ENCODE measurements at regions not wholly inside any gene's neighbourhood (a gene's known extent, or its start where the extent isn't known, plus 50 kb on each side); places are given as distances from the start of the nearest gene placed in this dataset.
A peak's percentile ranks its signal among the peaks of the same experiment; 100 is the strongest.

DNA sequence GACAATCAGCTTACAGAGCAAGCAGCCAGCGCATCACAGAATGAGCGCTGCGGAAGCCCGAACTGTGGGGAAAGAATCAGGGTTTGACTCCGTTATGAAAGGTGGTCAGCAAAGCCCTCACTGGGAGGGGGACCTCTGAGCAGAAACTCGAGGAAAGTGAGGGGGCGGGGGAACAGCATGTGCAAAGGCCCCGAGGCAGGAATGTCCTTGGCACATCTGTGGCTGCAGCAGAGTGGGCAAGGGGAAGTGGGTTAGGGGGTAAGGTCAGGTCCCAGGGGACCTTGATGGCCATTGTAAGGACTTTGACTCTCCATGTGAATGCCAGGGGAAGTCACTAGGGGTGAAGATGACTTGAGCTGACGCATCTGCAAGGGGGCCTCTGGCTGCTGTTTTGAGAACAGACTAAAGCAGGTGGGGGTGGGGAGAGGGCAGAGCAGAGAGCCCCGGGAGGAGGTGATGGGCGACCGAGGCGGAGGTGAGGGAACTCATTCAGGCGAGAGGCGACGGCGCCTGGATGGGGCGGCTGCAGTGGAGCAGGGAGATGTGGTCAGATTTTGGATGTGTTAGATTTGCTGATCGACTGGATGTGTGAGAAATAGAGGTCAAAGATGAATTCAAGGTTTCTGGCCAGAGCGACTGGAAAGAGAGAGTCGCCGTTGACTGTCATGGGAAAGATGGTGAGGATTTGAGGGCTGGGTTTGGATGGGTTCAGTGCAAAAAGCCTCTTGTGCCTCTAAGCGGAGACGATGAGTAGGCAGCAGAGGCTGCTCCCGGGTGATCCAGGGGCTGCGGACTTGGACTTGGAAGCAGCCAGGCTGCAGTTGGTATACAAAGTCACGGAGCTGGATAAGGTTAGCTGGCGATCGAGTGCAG is 108.0 kb upstream of the ZBTB40 start:
- no peaks in the 10 kb centered on the region for H3K9me3 ChIP-seq
- H3K4me1 ChIP-seq, result no peaks in the 10 kb centered on the region
- DNase-seq (ENCODE audit: low spot score in 2 of 2), result no peak
- H3K4me3 ChIP-seq, result no peak overlapping the region
- no peaks in the 10 kb centered on the region for H3K36me3 ChIP-seq (replicated peaks)
- in situ Hi-C loops (cut with MboI; ENCODE audit: low sequenced_read_pairs), result no loop called here
- no peaks in the 10 kb centered on the region; the same call in 1 of the 2 replicates for H3K27me3 ChIP-seq (ENCODE audit: low read depth)

DNA sequence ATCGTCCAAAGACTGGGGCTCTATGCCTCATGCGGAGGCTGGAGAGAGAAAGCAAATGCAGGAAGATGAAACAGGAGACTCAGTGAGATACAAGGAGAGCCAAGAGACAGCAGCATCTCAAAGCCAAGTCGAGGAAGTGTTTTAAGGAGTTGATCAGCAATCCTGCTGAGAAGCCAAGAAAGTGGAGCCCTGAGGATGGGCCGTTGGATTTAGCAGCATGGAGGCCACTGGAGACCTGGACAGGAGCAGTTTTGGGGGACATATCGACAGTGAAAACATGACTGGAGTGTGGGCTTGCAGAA is 107.4 kb upstream of the ZBTB40 start:
- no peaks in the 10 kb centered on the region for H3K9me3 ChIP-seq
- no peaks in the 10 kb centered on the region; the same call in 1 of the 2 replicates for H3K27me3 ChIP-seq (ENCODE audit: low read depth)
- no peaks in the 10 kb centered on the region for H3K4me1 ChIP-seq
- H3K4me3 ChIP-seq, result no peak overlapping the region
- no peak for DNase-seq (ENCODE audit: low spot score in 2 of 2)
- in situ Hi-C loops (cut with MboI; ENCODE audit: low sequenced_read_pairs), result no loop called here
- H3K36me3 ChIP-seq (replicated peaks), result no peaks in the 10 kb centered on the region

DNA sequence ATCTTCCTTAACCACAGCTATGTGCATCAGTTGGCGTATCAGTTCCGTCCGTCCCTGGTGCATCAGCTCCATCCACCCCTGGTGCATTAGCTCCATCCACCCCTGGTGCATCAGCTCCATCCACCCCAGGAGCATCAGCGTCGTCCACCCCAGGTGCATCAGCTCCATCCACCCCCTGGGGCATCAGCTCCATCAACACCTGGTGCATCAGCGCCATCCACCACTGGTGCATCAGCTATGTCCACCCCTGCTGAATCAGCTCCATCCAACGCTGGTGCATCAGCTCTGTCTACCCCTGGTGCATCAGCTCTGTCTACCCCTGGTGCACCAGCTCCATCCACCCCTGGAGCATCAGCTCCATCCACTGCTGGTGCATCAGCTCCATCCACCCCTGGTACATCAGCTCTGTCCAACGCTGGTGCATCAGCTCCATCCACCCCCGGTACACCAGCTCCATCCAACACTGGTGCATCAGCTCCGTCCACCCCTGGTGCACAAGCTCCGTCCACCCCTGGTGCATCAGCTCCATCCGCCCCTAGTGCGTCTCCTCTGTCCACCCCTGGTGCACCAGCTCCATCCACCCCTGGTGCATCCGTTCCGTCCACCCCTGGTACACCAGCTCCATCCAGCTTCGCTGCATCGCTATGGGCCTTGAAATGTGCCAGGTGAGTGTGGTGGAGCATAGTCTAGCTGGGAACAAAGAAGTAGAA is 106.6 kb upstream of the ZBTB40 start:
- Histone ChIP-seq H3K4me1 (peaks cover under 1% of the 10 kb centered on the region; the same call in 1 of the 2 replicates), H3K27me3 (ENCODE audit: low read depth) (no peaks in the 10 kb centered on the region; the same call in 1 of the 2 replicates), H3K9me3 (no peaks in the 10 kb centered on the region), H3K4me3 (no peak overlapping the region), H3K36me3 (replicated peaks) (no peaks in the 10 kb centered on the region)
- no peak for DNase-seq (ENCODE audit: low spot score in 2 of 2)
- in situ Hi-C loops (cut with MboI; ENCODE audit: low sequenced_read_pairs), result no loop called here

DNA sequence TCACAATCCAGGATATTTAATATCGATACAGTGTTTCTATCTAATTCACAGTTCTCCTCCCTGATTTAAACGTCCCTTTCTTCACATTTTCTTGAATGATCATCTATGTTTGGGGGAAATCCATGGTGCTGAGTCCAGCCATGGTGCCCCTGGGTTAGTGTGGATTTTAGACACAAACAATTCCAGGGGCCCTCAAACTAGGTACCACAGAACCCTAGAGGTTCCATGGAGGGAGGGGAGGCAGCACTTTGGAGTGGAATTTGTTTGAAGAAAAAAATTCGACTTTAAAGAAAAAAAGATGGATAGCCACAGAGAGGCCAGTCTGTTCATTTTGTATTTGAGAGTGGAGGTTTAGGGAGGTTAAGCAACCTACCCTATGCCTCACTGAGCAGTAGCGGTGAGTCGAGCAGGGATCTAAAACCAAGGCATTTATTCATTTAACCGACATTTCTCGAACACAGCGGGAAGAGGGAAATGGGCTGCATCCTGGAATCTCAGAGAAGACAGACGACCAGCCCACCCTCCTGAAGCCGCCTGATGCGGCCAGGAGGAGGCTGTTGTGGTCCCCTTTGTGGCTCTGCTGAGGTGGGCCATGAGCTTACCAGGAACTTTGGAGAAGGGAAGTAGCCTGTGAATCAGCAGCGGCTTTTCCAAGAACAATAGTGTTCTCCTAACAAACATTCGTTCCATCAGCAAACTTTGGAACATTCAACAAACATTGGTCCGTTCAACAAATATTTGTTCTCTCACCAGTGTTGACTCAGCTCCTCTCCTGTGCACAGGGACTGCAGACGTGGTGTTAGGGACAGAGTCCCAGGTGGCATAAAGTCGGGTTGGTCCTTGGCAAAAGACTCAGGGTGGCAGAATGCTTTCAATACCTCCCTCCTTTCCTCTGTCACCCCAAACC is 103.5 kb upstream of the ZBTB40 start:
- Histone ChIP-seq H3K36me3 (replicated peaks) (no peaks in the 10 kb centered on the region), H3K27me3 (ENCODE audit: low read depth) (no peaks in the 10 kb centered on the region; the same call in 1 of the 2 replicates), H3K4me1 (peaks cover 14% of the 10 kb centered on the region), H3K4me3 (no peak overlapping the region), H3K9me3 (no peaks in the 10 kb centered on the region)
- in situ Hi-C loops (cut with MboI; ENCODE audit: low sequenced_read_pairs), result no loop called here
- no peak for DNase-seq (ENCODE audit: low spot score in 2 of 2)

DNA sequence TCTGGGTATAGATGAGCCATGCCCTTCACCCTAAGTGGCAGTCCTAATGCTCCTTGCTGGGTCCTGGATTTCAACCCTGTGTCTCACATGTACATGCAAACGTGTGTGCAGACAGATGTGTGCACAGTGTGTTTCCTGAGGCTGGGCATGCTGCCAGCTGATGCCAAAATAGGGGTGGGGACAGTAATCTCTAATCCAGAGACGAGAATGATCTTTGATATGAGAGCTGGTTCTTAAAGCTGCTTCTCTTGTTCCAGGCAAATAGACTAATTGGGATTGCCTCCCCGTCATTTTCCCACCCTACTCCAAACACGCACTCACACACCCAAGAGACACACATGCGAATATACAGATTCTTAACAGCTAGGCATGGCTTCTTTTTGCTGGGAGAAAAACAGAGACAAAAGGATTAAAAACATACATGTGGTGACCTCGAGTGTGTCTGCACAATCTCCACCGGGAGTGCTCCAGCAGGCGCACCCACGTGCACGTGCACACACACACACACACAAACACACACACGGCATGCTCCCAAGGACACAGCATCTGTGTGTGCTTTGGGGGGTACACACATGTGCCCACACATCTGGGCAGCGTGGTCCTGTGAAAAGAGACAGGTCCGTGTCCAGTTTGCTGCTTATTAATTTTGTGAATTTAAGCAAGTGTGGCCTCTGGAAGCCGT is 102.1 kb upstream of the ZBTB40 start:
- Histone ChIP-seq H3K27me3 (ENCODE audit: low read depth) (no peaks in the 10 kb centered on the region; the same call in 1 of the 2 replicates), H3K4me1 (peaks cover 14% of the 10 kb centered on the region), H3K9me3 (no peaks in the 10 kb centered on the region), H3K4me3 (no peak overlapping the region), H3K36me3 (replicated peaks) (no peaks in the 10 kb centered on the region)
- in situ Hi-C loops (cut with MboI; ENCODE audit: low sequenced_read_pairs), result no loop called here
- DNase-seq (ENCODE audit: low spot score in 2 of 2), result no peak

DNA sequence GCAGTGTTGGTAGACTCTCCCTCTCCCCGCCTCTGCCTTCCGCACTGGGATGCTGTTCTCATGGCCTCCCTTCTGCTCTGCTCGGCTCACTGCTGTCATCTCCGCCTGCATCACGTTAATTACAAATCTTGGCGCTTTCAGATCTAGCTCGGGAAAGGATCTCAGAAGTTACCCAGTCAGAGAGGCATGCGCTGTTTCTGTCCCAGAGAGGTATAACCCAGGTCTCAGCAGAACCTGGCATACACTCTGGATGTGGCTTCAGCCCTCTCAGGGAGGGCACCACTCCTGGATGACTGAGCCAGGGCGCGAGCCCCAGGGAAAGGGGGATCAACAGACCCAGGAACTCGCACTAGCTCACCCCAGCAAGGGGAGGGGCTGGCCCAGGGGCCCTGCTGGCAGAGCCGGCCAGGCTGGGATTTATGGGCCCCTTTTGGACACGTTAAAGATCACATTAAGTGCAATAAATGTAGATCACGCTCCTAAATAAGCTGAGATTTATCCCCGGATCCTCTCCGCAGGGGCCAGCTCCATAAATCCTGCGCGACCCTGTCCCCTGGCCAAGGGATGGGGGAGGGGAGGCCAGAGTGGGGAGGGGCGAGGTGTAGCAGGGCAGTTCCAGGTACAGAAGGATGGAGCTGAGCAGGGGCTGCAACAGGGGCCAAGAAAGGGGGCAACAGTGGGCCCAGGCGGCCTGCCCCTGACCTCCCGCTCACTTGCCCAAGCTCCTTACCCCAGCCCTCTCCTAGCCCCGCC is 101.3 kb upstream of the ZBTB40 start:
- DNase-seq (ENCODE audit: low spot score in 2 of 2), result peak in 1 of 2 experiments; percentile 78
- Histone ChIP-seq H3K27me3 (ENCODE audit: low read depth) (no peaks in the 10 kb centered on the region), H3K36me3 (replicated peaks) (no peaks in the 10 kb centered on the region), H3K4me1 (peaks cover 14% of the 10 kb centered on the region), H3K4me3 (no peak overlapping the region), H3K9me3 (no peaks in the 10 kb centered on the region)
- in situ Hi-C loops (cut with MboI; ENCODE audit: low sequenced_read_pairs), result no loop called here

DNA sequence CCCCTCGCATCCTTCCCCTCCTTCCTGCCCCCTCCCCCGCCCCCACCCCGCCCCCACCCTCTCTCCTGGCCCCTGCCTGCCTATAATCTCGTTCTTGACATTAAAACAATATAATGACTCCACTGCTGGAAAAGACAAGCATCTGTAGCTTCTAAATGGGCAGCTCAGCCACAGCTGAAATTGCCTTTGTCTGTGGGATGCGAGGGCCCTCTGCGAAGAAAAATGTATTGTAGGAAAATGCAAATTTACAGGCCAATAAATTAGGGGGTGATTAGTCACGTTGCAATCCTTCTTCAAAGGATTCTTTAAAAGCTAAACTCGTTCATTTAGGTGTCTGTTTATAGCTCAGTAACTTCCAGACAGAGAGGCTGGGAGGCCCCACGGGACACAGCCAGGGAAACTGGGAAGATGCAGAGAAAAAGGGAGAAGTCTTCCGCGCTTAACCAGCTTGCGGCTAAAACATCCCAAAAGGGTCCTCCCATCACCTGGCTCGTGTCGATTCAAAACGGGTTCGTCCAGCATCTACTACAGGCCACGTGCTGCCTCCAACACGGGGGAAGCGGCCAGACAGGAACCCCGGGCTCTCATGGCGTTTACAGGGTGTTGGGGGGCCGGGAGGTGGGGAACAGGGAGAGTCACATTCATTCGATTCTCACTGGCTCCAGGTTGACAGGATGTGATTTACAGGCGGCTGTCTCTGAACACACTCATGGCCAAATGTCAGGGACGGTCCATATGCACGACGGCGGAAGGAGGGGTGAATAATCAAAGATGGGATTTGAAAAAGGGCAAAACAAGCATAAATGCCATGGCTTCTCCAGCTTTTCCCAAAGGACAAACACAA is 100.5 kb upstream of the ZBTB40 start:
- Histone ChIP-seq H3K9me3 (no peaks in the 10 kb centered on the region), H3K4me3 (no peak overlapping the region), H3K4me1 (peaks cover 14% of the 10 kb centered on the region), H3K27me3 (ENCODE audit: low read depth) (no peaks in the 10 kb centered on the region), H3K36me3 (replicated peaks) (no peaks in the 10 kb centered on the region)
- DNase-seq (ENCODE audit: low spot score in 2 of 2), result peak; percentile 44 to 50
- in situ Hi-C loops (cut with MboI; ENCODE audit: low sequenced_read_pairs), result no loop called here

DNA sequence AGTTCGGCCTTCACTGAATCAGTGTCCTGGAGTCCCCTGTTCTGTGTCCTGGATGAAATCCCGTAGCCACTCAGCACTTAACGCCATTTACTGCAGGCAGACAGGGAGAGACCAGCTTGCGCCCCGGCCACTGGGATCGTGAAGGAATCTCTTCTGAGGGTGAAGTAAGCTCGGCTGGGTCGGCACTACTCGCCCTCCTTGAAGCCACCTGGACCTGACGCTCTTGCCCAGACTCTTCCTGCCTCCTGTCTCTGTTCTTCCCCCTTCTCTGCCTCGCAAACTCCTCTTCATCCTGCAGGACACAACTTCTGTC is 99.9 kb upstream of the ZBTB40 start:
- in situ Hi-C loops (cut with MboI; ENCODE audit: low sequenced_read_pairs), result no loop called here
- H3K27me3 ChIP-seq (ENCODE audit: low read depth), result no peaks in the 10 kb centered on the region; the same call in 1 of the 2 replicates
- no peaks in the 10 kb centered on the region for H3K9me3 ChIP-seq

DNA sequence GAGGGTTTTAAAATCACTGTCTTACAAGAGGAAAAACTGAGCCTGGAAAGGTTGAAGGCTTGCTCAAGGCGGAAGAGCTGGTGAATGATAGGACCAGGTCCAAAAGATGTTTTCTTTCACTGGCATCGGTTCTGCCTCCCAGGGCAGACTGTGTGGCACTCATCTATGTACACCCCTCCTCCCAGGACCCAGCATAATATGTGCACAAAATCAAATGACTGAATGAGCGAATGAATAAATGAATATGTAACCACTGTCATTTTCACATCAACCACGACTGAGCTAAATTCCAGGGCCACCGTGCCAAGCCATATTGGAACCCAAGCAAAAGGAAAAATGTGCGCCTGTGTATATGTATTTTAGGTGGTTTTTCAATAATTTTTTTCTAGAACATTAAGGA is 99.3 kb upstream of the ZBTB40 start:
- Histone ChIP-seq H3K36me3 (replicated peaks) (no peaks in the 10 kb centered on the region), H3K4me3 (no peak overlapping the region), H3K4me1 (peaks cover 14% of the 10 kb centered on the region), H3K9me3 (no peaks in the 10 kb centered on the region), H3K27me3 (ENCODE audit: low read depth) (peaks cover 4% of the 10 kb centered on the region)
- in situ Hi-C loops (cut with MboI; ENCODE audit: low sequenced_read_pairs), result no loop called here
- DNase-seq (ENCODE audit: low spot score in 2 of 2), result no peak

More for the DNA sequence above, 99.9 kb upstream of the ZBTB40 start:
- no peak for DNase-seq (ENCODE audit: low spot score in 2 of 2)
- no peak overlapping the region for H3K4me3 ChIP-seq
- peaks cover 14% of the 10 kb centered on the region for H3K4me1 ChIP-seq
- H3K36me3 ChIP-seq (replicated peaks), result no peaks in the 10 kb centered on the region

DNA sequence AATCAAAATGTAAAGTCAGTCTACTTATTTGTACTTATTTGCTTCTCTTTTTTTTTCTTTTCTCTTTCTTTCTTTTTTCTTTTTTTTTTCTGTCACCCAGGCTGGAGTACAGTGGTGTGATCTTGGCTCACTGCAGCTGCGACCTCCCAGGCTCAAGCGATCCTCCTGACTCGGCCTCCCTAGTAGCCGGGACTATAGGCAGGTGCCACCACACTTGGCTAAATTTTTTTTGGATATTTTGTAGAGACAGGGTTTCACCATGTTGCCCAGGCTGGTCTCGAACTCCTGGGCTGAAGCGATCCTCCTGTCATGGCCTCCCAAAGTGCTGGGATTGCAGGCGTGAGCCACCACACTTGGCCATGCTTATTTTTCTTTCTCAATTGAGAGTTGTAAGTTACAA is 98.8 kb upstream of the ZBTB40 start:
- in situ Hi-C loops (cut with MboI; ENCODE audit: low sequenced_read_pairs), result no loop called here
- H3K27me3 ChIP-seq (ENCODE audit: low read depth), result peaks cover 10% of the 10 kb centered on the region
- H3K4me3 ChIP-seq, result no peak overlapping the region
- peaks cover 14% of the 10 kb centered on the region for H3K4me1 ChIP-seq
- H3K9me3 ChIP-seq, result no peaks in the 10 kb centered on the region
- H3K36me3 ChIP-seq (replicated peaks), result no peaks in the 10 kb centered on the region
- no peak for DNase-seq (ENCODE audit: low spot score in 2 of 2)

DNA sequence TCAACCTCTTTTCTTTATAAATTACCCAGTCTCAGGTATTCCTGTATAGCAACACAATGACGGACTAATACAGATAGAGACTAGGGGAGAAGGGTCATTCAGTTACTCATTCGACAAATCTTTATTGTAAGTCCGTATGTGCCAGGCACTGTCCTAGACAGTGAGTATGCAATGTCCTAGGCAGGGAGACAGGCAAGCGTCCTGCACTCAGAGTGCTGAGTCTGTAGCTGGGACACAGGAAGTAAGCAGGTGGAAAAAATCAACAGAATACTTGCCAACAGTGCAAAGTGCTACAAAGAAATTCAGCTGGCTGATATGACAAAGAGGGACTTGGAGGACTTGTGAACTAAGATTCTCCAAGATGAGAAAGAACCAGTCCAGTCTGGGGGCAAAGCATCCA is 92.2 kb upstream of the ZBTB40 start:
- Histone ChIP-seq H3K27me3 (ENCODE audit: low read depth) (peaks cover 37% of the 10 kb centered on the region), H3K4me1 (no peaks in the 10 kb centered on the region), H3K4me3 (no peak overlapping the region), H3K9me3 (no peaks in the 10 kb centered on the region), H3K36me3 (replicated peaks) (no peaks in the 10 kb centered on the region)
- in situ Hi-C loops (cut with MboI; ENCODE audit: low sequenced_read_pairs), result no loop called here
- DNase-seq (ENCODE audit: low spot score in 2 of 2), result no peak
